ENCODE measurements at regions not wholly inside any gene's neighbourhood (a gene's known extent, or its start where the extent isn't known, plus 50 kb on each side); places are given as distances from the start of the nearest gene placed in this dataset.

- DNase-seq: no peak
- no peak for ATAC-seq
- Histone ChIP-seq H3K4me1 (no peaks in the 10 kb centered on the region), H3K27me3 (peaks cover 0 to 19% (median 5%) of the 10 kb centered on the region in 7 donors), H3K36me3 (no peaks in the 10 kb centered on the region), H3K27ac (no peak overlapping the region), H3K4me3 (no peak overlapping the region), H3K9me3 (no peaks in the 10 kb centered on the region)
- intact Hi-C loops (cut with DNase I): loop anchor here in 1 of 10 donors (10.0 kb wide), 1 partner anchor 61 kb away; no protein-coding TSS in a partner anchor
- 95 to 97% methylated on average over 4 of the region's 4 CpGs for WGBS, 2 donors
- TF ChIP-seq, protein P1, sequence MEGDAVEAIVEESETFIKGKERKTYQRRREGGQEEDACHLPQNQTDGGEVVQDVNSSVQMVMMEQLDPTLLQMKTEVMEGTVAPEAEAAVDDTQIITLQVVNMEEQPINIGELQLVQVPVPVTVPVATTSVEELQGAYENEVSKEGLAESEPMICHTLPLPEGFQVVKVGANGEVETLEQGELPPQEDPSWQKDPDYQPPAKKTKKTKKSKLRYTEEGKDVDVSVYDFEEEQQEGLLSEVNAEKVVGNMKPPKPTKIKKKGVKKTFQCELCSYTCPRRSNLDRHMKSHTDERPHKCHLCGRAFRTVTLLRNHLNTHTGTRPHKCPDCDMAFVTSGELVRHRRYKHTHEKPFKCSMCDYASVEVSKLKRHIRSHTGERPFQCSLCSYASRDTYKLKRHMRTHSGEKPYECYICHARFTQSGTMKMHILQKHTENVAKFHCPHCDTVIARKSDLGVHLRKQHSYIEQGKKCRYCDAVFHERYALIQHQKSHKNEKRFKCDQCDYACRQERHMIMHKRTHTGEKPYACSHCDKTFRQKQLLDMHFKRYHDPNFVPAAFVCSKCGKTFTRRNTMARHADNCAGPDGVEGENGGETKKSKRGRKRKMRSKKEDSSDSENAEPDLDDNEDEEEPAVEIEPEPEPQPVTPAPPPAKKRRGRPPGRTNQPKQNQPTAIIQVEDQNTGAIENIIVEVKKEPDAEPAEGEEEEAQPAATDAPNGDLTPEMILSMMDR (IDR thresholded peaks at IDR 0.05): no peak
Observed at GRCh38 chr17:72056155-72056554, 64.7 kb upstream of the SOX9 start.

DNA sequence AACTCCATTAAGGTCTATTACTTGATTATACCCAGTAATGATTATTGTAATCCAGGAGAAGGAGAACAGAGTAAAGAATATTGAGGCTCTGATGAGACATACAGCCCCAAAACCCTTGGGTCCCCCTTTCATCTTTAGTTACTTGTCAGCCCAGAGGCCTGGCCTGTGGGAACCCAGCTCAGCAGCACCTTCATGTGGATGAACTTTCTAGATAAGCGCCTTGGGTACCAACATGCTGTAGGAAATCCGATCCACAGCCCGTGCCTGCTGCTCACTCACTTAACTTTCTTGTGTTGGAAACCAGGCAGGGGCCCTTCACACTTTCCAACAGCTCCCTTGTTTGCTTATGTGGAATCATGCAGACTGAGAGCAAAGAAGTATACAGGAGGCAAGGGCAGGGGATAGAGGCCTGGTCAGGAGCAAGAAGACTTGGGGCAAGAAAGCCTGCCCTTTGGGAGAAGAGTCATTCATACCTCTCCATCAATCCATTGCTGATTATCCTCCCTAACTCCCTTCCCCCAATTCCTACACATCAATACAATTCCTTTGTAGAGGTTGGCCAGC, 64.0 kb upstream of the SOX9 start:
- DNase-seq: no peak
- no peaks in the 10 kb centered on the region for H3K9me3 ChIP-seq
- peaks cover 0 to 20% (median 0%) of the 10 kb centered on the region in 7 donors for H3K27me3 ChIP-seq
- 58 to 67% methylated on average over 3 of the region's 3 CpGs for WGBS, 2 donors
- H3K4me1 ChIP-seq: no peaks in the 10 kb centered on the region
- ATAC-seq: no peak
- intact Hi-C loops (cut with DNase I): loop anchor here in 1 of 10 donors (10.0 kb wide), 1 partner anchor 62 kb away; no protein-coding TSS in a partner anchor
- H3K27ac ChIP-seq: no peak overlapping the region
- TF ChIP-seq, protein P1 (IDR thresholded peaks at IDR 0.05): no peak
- no peak overlapping the region for H3K4me3 ChIP-seq
- H3K36me3 ChIP-seq: no peaks in the 10 kb centered on the region

DNA sequence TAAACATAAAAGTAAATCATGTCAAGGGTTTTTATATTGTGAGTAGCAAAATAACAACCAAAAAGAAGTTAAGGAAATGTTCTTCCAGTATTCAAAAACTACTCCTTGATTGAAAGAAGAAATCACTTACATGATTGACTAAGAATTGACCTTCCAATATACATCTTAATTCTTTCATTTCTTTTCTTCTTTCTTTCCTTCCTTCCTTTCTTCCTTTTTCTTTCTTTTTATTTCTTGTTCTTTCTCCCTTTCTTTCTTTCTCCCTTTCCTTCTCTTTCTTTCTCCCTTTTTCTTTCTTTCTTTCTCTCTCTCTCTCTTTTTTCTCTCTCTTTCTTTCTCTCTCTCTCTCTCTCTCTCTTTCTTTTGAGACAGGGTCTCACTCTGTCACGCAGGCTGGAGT, 60.7 kb upstream of the SOX9 start:
- no peaks in the 10 kb centered on the region for H3K4me1 ChIP-seq
- TF ChIP-seq, protein P1 (IDR thresholded peaks at IDR 0.05): no peak
- WGBS, 2 donors: 76 to 83% methylated on average over 1 of the region's 1 CpG
- peaks cover 0 to 6% (median 0%) of the 10 kb centered on the region in 7 donors for H3K27me3 ChIP-seq
- intact Hi-C loops (cut with DNase I): no loop called here
- DNase-seq (no peak), ATAC-seq (no peak)
- no peak overlapping the region for H3K27ac ChIP-seq
- H3K9me3 ChIP-seq: no peaks in the 10 kb centered on the region
- H3K36me3 ChIP-seq: no peaks in the 10 kb centered on the region
- no peak overlapping the region for H3K4me3 ChIP-seq

GRCh38 chr17:72063262-72063661, 57.6 kb upstream of the SOX9 start:
- Histone ChIP-seq H3K4me1 (no peaks in the 10 kb centered on the region), H3K36me3 (no peaks in the 10 kb centered on the region), H3K27ac (no peak overlapping the region), H3K9me3 (no peaks in the 10 kb centered on the region), H3K4me3 (no peak overlapping the region), H3K27me3 (peaks cover 0 to 6% (median 0%) of the 10 kb centered on the region in 7 donors)
- TF ChIP-seq, protein P1 (IDR thresholded peaks at IDR 0.05): no peak
- 63 to 70% methylated on average over 3 of the region's 3 CpGs for WGBS, 2 donors
- intact Hi-C loops (cut with DNase I): no loop called here
- DNase-seq (no peak), ATAC-seq (peak in 1 of 8 donors; percentile 33)
